Neural cell (in vitro differentiated cells): ENCODE measurements at regions not wholly inside any gene's neighbourhood (a gene's known extent, or its start where the extent isn't known, plus 50 kb on each side); places are given as distances from the start of the nearest gene placed in this dataset.

ENCODE experiments used
- H2AFZ ChIP-seq: fragments of 200-600, 300-800 bp; sonication (generic), shearing (Covaris generic); 2 replicates; pipeline ENCODE4 v1.6.0; 2014; ENCODE audit warnings: low read depth, mild to moderate bottlenecking, antibody characterized with exemption, low read length, moderate library complexity
- H3F3A ChIP-seq: fragments of 200-600 bp; shearing (Covaris generic); 2 replicates; pipeline ENCODE4 v1.6.1; 2016; ENCODE audit warnings: mild to moderate bottlenecking, moderate library complexity, mixed read lengths, antibody characterized with exemption, low read length; ENCODE audit not compliant: insufficient read depth, poor library complexity, severe bottlenecking
- H3K27ac ChIP-seq: fragments of 200-600, 300-800 bp; sonication (generic), shearing (Covaris generic); 2 replicates; pipeline ENCODE4 v1.5.1; 2014; ENCODE audit warnings: mild to moderate bottlenecking, low read length, moderate library complexity
- H3K27me3 ChIP-seq: fragments of 300-800, 200-600 bp; sonication (generic), shearing (Covaris generic); 2 replicates; pipeline ENCODE4 v1.6.0; 2014; ENCODE audit warnings: mild to moderate bottlenecking, low read depth, low read length, moderate library complexity; ENCODE audit not compliant: insufficient read depth
- H3K36me3 ChIP-seq: fragments of 300-800, 200-600 bp; sonication (generic), shearing (Covaris generic); 2 replicates; pipeline ENCODE4 v1.5.1; 2014; ENCODE audit warnings: mild to moderate bottlenecking, antibody characterized with exemption, low read length, moderate library complexity; ENCODE audit not compliant: insufficient read depth
- H3K4me2 ChIP-seq: fragments of 300-800, 200-600 bp; sonication (generic), shearing (Covaris generic); 2 replicates; pipeline ENCODE4 v1.6.0; 2014; ENCODE audit warnings: mild to moderate bottlenecking, low read length
- H3K4me3 ChIP-seq: fragments of 300-800, 200-600 bp; sonication (generic), shearing (Covaris generic); 2 replicates; pipeline ENCODE4 v1.5.1; 2014; ENCODE audit warnings: mild to moderate bottlenecking, low read length, moderate library complexity
- H3K79me2 ChIP-seq: fragments of 200-600 bp; shearing (Covaris generic); replicated peaks from 2 replicates; pipeline ENCODE4 v1.6.0; 2014; ENCODE audit warnings: mild to moderate bottlenecking, low read length, moderate library complexity; ENCODE audit not compliant: insufficient read depth
- H3K9ac ChIP-seq: fragments of 300-800, 200-600 bp; sonication (generic), shearing (Covaris generic); 2 replicates; pipeline ENCODE4 v1.6.1; 2016; ENCODE audit warnings: mild to moderate bottlenecking, low read length, mixed read lengths
- H3K9me2 ChIP-seq: fragments of 200-600 bp; shearing (Covaris generic); 2 replicates; pipeline ENCODE4 v1.6.1; 2016; ENCODE audit warnings: mild to moderate bottlenecking, low read length, mixed read lengths; ENCODE audit not compliant: insufficient read depth
- H3K9me3 ChIP-seq: fragments of 200-600, 300-800 bp; sonication (generic), shearing (Covaris generic); 2 replicates; pipeline ENCODE4 v1.6.1; 2016; ENCODE audit warnings: mild to moderate bottlenecking, mixed run types, low read length, moderate library complexity, mixed read lengths
- H4K20me1 ChIP-seq: fragments of 200-600 bp; shearing (Covaris generic); 2 replicates; pipeline ENCODE4 v1.6.1; 2016; ENCODE audit warnings: mild to moderate bottlenecking, mixed run types; ENCODE audit not compliant: insufficient read depth
- CTCF ChIP-seq: fragments of 450-650 bp; IDR thresholded peaks from 2 replicates; pipeline ENCODE4 v1.5.1; 2014; ENCODE audit warnings: antibody characterized with exemption, mild to moderate bottlenecking, moderate library complexity; ENCODE audit not compliant: poor library complexity, severe bottlenecking
- EP300 ChIP-seq: fragments of 450-650 bp; conservative IDR thresholded peaks from 2 replicates; pipeline ENCODE4 v1.6.1; 2014; ENCODE audit warnings: antibody characterized with exemption, mild to moderate bottlenecking, moderate library complexity; ENCODE audit not compliant: poor library complexity, severe bottlenecking
- EZH2 ChIP-seq: fragments of 200-600, 300-800 bp; shearing (Covaris generic), sonication (generic); IDR thresholded peaks from 2 replicates; pipeline ENCODE4 v1.6.1; 2014; ENCODE audit warnings: antibody characterized with exemption, low read length, borderline replicate concordance, mild to moderate bottlenecking; ENCODE audit not compliant: insufficient read depth, poor library complexity, severe bottlenecking
- MXI1 ChIP-seq: fragments of 450-650 bp; conservative IDR thresholded peaks from 2 replicates; pipeline ENCODE4 v1.6.1; 2014; ENCODE audit warnings: antibody characterized with exemption, mild to moderate bottlenecking; ENCODE audit not compliant: poor library complexity, severe bottlenecking
- POLR2AphosphoS5 ChIP-seq: IDR thresholded peaks from 2 replicates; pipeline ENCODE4 v1.6.1; 2012
- RAD21 ChIP-seq: fragments of 450-650 bp; conservative IDR thresholded peaks from 2 replicates; pipeline ENCODE4 v1.6.1; 2014; ENCODE audit warnings: antibody characterized with exemption, mild to moderate bottlenecking, moderate library complexity
- REST ChIP-seq: IDR thresholded peaks from 2 replicates; pipeline ENCODE4 v1.6.1; 2012; ENCODE audit warnings: borderline replicate concordance
- SMC3 ChIP-seq: fragments of 450-650 bp; conservative IDR thresholded peaks from 2 replicates; pipeline ENCODE4 v1.6.1; 2014; ENCODE audit warnings: antibody characterized with exemption, mild to moderate bottlenecking, moderate library complexity; ENCODE audit not compliant: poor library complexity
- TAF1 ChIP-seq: IDR thresholded peaks from 2 replicates; pipeline ENCODE4 v1.6.1; 2012; ENCODE audit warnings: low read depth

- H3K4me3 ChIP-seq = no peak overlapping the region
- H3K9ac ChIP-seq = no peak overlapping the region
- no peak overlapping the region for H2AFZ ChIP-seq
- H3K79me2 ChIP-seq = no peaks in the 10 kb centered on the region
- H3K27me3 ChIP-seq = no peaks in the 10 kb centered on the region
- H3K4me2 ChIP-seq = no peak overlapping the region
- H3K9me2 ChIP-seq = no peaks in the 10 kb centered on the region
- no peaks in the 10 kb centered on the region for H3K9me3 ChIP-seq
- TF ChIP-seq REST (no peak), POLR2AphosphoS5 (no peak), TAF1 (no peak), SMC3 (no peak), CTCF (no peak), EP300 (no peak), MXI1 (no peak), RAD21 (no peak), EZH2 (no peak)
- H3K36me3 ChIP-seq = no peaks in the 10 kb centered on the region
- H3K27ac ChIP-seq = no peak overlapping the region
- H3F3A ChIP-seq = no peaks in the 10 kb centered on the region
- H4K20me1 ChIP-seq = no peaks in the 10 kb centered on the region
Observed at GRCh38 chr4:97116511-97116910, 1026.8 kb downstream of the STPG2 start.

GRCh38 chr4:97121493-97121892, 1021.8 kb downstream of the STPG2 start:
- no peaks in the 10 kb centered on the region for H4K20me1 ChIP-seq
- no peak overlapping the region for H3K4me2 ChIP-seq
- H3K27ac ChIP-seq = no peak overlapping the region
- no peaks in the 10 kb centered on the region for H3F3A ChIP-seq
- H3K9ac ChIP-seq = no peak overlapping the region
- no peak overlapping the region for H2AFZ ChIP-seq
- H3K36me3 ChIP-seq = no peaks in the 10 kb centered on the region
- peaks cover 4% of the 10 kb centered on the region for H3K9me3 ChIP-seq
- H3K9me2 ChIP-seq = no peaks in the 10 kb centered on the region
- H3K79me2 ChIP-seq = no peaks in the 10 kb centered on the region
- H3K4me3 ChIP-seq = no peak overlapping the region
- H3K27me3 ChIP-seq = no peaks in the 10 kb centered on the region
- TF ChIP-seq EZH2 (no peak), RAD21 (no peak), MXI1 (no peak), REST (no peak), TAF1 (no peak), POLR2AphosphoS5 (no peak), CTCF (no peak), EP300 (no peak), SMC3 (no peak)
